Fibroblast of pulmonary artery (primary cell): ENCODE measurements at regions not wholly inside any gene's neighbourhood (a gene's known extent, or its start where the extent isn't known, plus 50 kb on each side); places are given as distances from the start of the nearest gene placed in this dataset.
A peak's percentile ranks its signal among the peaks of the same experiment; 100 is the strongest.
"Not testable (repeated sequence)": the region's sequence is repeated elsewhere in the genome, so short reads cannot be mapped to it uniquely, and the experiment has no call there.

ENCODE experiments used
- DNase-seq: peaks from one replicate; pipeline ENCODE4 v3.0.0-alpha.2; 2010; ENCODE audit warnings: low read depth
- H3K4me3 ChIP-seq: replicated peaks from 2 replicates; pipeline ENCODE4 v1.5.1; 2011; ENCODE audit warnings: low read depth, mild to moderate bottlenecking, control low read depth, low read length, moderate library complexity
- CTCF ChIP-seq: IDR thresholded peaks from 2 replicates; pipeline ENCODE4 v1.5.1; 2011; ENCODE audit warnings: mild to moderate bottlenecking, control low read depth, low read length, inconsistent platforms; ENCODE audit errors: missing control alignments

GRCh38 chr4:20019310-20020015 is 232.2 kb upstream of the SLIT2 start:
- no peak for TF ChIP-seq CTCF
- DNase-seq: no peak
- H3K4me3 ChIP-seq: no peak overlapping the region

GRCh38 chr4:20017777-20018115 is 234.0 kb upstream of the SLIT2 start:
- DNase-seq: peak; percentile 44
- no peak overlapping the region for H3K4me3 ChIP-seq
- no peak for TF ChIP-seq CTCF

GRCh38 chr4:20017070-20017776 is 234.5 kb upstream of the SLIT2 start:
- DNase-seq: peak; percentile 74
- H3K4me3 ChIP-seq: no peak overlapping the region
- no peak for TF ChIP-seq CTCF

- no peak for DNase-seq
- no peak for TF ChIP-seq CTCF
- H3K4me3 ChIP-seq: no peak overlapping the region
Observed at GRCh38 chr4:20015636-20016224, 236.0 kb upstream of the SLIT2 start.

GRCh38 chr4:20003836-20004558 is 247.7 kb upstream of the SLIT2 start:
- not testable (repeated sequence) for DNase-seq, H3K4me3 ChIP-seq

- TF ChIP-seq CTCF: no peak
- DNase-seq: no peak
- H3K4me3 ChIP-seq: no peak overlapping the region
Observed at GRCh38 chr4:19999775-20000414, 251.8 kb upstream of the SLIT2 start.

- no peak overlapping the region for H3K4me3 ChIP-seq
- TF ChIP-seq CTCF: no peak
- DNase-seq: no peak
Observed at GRCh38 chr4:19999276-19999675, 252.4 kb upstream of the SLIT2 start.
